B cell (primary cell): ENCODE measurements at regions not wholly inside any gene's neighbourhood (a gene's known extent, or its start where the extent isn't known, plus 50 kb on each side); places are given as distances from the start of the nearest gene placed in this dataset.

Experiments used
- ATAC-seq: fragments of 200-7000 bp; cut with Tn5 transposase; one replicate; pipeline ENCODE4 v1.10.0; 2021; ENCODE audit warnings: low read depth, mild to moderate bottlenecking, moderate number of reproducible peaks, moderate library complexity
- CTCF ChIA-PET: fragments of 350-600 bp; sonication (Branson Sonifier 250); formaldehyde crosslinking; loops from one replicate; lab custom pipeline; 2021; ENCODE audit warnings: antibody characterized with exemption, inconsistent platforms; lab: Charles Lee
- POLR2A ChIA-PET: fragments of 350-600 bp; sonication (Branson Sonifier 250); formaldehyde crosslinking; loops from one replicate; lab custom pipeline; 2021; ENCODE audit warnings: antibody characterized with exemption; lab: Charles Lee
- DNase-seq: peaks from one replicate; pipeline ENCODE4 v3.0.0; 2013
- H2AFZ ChIP-seq: 2 replicates; pipeline ENCODE4 v1.6.1; 2012; ENCODE audit warnings: mild to moderate bottlenecking, low read depth, low read length; ENCODE audit not compliant: insufficient read depth, poor library complexity, severe bottlenecking
- H3K27ac ChIP-seq, 2 donors: 1 replicate in 1 of 2; 2 replicates in 1 of 2; pipeline ENCODE4 v1.5.1; 2012 to 2013; ENCODE audit warnings: low read length in 2 of 2, mild to moderate bottlenecking in 2 of 2, moderate library complexity in 1 of 2
- H3K27me3 ChIP-seq, 4 experiments: fragments of 200-600 bp in 1 of 4; sonication (generic) in 1 of 4; replicated peaks in 1 of 4; 1 replicate in 2 of 4; 2 replicates in 2 of 4; pipeline versions ENCODE4 v1.6.1 to v1.7.0; 2013 to 2016; ENCODE audit warnings: low read length in 3 of 4, mild to moderate bottlenecking in 2 of 4, mixed read lengths in 1 of 4, moderate library complexity in 1 of 4; ENCODE audit not compliant: insufficient read depth in 4 of 4, control insufficient read depth in 3 of 4; ENCODE audit errors: control extremely low read depth in 1 of 4
- H3K36me3 ChIP-seq, 2 experiments: replicated peaks in 1 of 2; 1 replicate in 1 of 2; 2 replicates in 1 of 2; pipeline versions ENCODE4 v1.6.1 to v1.7.1; 2013; ENCODE audit warnings: low read length in 1 of 2; ENCODE audit not compliant: insufficient read depth in 2 of 2, control insufficient read depth in 1 of 2; ENCODE audit errors: control extremely low read depth in 1 of 2, extremely low read depth in 1 of 2
- H3K4me1 ChIP-seq, 2 donors: fragments of 200-600 bp in 1 of 2; sonication (generic) in 1 of 2; 1 replicate in 1 of 2; 2 replicates in 1 of 2; pipeline versions ENCODE4 v1.5.1 to v1.6.1; 2013 to 2017; ENCODE audit warnings: low read length in 2 of 2; ENCODE audit not compliant: control insufficient read depth in 2 of 2, insufficient read depth in 2 of 2
- H3K4me2 ChIP-seq: replicated peaks from 2 replicates; pipeline ENCODE3; 2012; ENCODE audit warnings: mild to moderate bottlenecking, low read depth, low read length; ENCODE audit not compliant: poor library complexity, severe bottlenecking
- H3K4me3 ChIP-seq, 5 experiments: fragments of 200-600 bp in 1 of 5; sonication (generic) in 1 of 5; 1 replicate in 3 of 5; 2 replicates in 2 of 5; pipeline versions ENCODE4 v1.5.1 to v1.7.0; 2011 to 2016; ENCODE audit warnings: low read length in 4 of 5, mild to moderate bottlenecking in 4 of 5, low read depth in 2 of 5, control low read depth in 1 of 5, moderate library complexity in 1 of 5; ENCODE audit not compliant: insufficient read depth in 1 of 5; ENCODE audit errors: control extremely low read depth in 1 of 5, extremely low read depth in 1 of 5
- H3K79me2 ChIP-seq: fragments of 200-600 bp; sonication (generic); one replicate; pipeline ENCODE4 v1.6.0; 2016; ENCODE audit warnings: low read length; ENCODE audit not compliant: control insufficient read depth, insufficient read depth
- H3K9ac ChIP-seq: fragments of 200-600 bp; sonication (generic); 2 replicates; pipeline ENCODE4 v1.6.1; 2017; ENCODE audit warnings: mild to moderate bottlenecking, low read length, moderate library complexity
- H3K9me3 ChIP-seq, 3 donors: one replicate each; pipeline versions ENCODE4 v1.6.1 to v1.7.1; 2013; ENCODE audit warnings: low read length in 2 of 3; ENCODE audit not compliant: control insufficient read depth in 2 of 3, insufficient read depth in 1 of 3; ENCODE audit errors: control extremely low read depth in 1 of 3
- H4K20me1 ChIP-seq: 2 replicates; pipeline ENCODE4 v1.6.0; 2012; ENCODE audit warnings: mild to moderate bottlenecking, low read length; ENCODE audit not compliant: insufficient read depth, control insufficient read depth, poor library complexity, severe bottlenecking
- H3K27ac Mint-ChIP-seq: one replicate; pipeline ENCODE4 v1.8.0; 2021; ENCODE audit warnings: mixed read lengths
- H3K27me3 Mint-ChIP-seq: one replicate; pipeline ENCODE4 v1.8.0; 2021; ENCODE audit warnings: mixed read lengths
- H3K4me1 Mint-ChIP-seq: one replicate; pipeline ENCODE4 v1.8.0; 2021; ENCODE audit warnings: mixed read lengths
- H3K4me3 Mint-ChIP-seq: one replicate; pipeline ENCODE4 v1.8.0; 2021; ENCODE audit warnings: mixed read lengths
- H3K9me3 Mint-ChIP-seq: one replicate; pipeline ENCODE4 v1.8.0; 2022; ENCODE audit warnings: mixed read lengths; ENCODE audit not compliant: insufficient read depth
- CTCF ChIP-seq: fragments of 200-600 bp; IDR thresholded peaks from one replicate; pipeline ENCODE4 v1.8.0; 2022; ENCODE audit warnings: antibody characterized with exemption, mild to moderate bottlenecking
- EZH2 ChIP-seq: IDR thresholded peaks from 2 replicates; pipeline ENCODE4 v1.6.1; 2012; ENCODE audit warnings: borderline replicate concordance, low read depth, mild to moderate bottlenecking, moderate library complexity, low read length; ENCODE audit not compliant: insufficient read depth, poor library complexity, severe bottlenecking
- WGBS: methylation state at CpG from one replicate; pipeline ENCODE4 v1.1.5; 2013; ENCODE audit warnings: missing lambda C conversion rate; ENCODE audit not compliant: insufficient coverage; 5-methylcytosine and 5-hydroxymethylcytosine counted together
- intact Hi-C: fragments of 100-400 bp; cut with micrococcal nuclease; formaldehyde crosslinking; loops from one replicate; pipeline ENCODE4 v1.10.0; 2022

GRCh38 chr6:147904416-147904815, 395.9 kb downstream of the SAMD5 start:
- Histone ChIP-seq H3K9ac (no peak overlapping the region), H3K36me3 (no peaks in the 10 kb centered on the region), H3K4me3 (no peak overlapping the region), H2AFZ (no peak overlapping the region), H4K20me1 (no peaks in the 10 kb centered on the region), H3K9me3 (peaks cover 0 to 2% (median 0%) of the 10 kb centered on the region in 3 donors), H3K4me2 (no peak overlapping the region), H3K79me2 (no peaks in the 10 kb centered on the region), H3K4me1 (no peaks in the 10 kb centered on the region), H3K27me3 (no peaks in the 10 kb centered on the region), H3K27ac (no peak overlapping the region)
- no peak for TF ChIP-seq CTCF
- TF ChIP-seq EZH2, result no peak
- H3K9me3 Mint-ChIP-seq, result no peaks in the 10 kb centered on the region
- intact Hi-C loops, result no loop called here
- ChIA-PET POLR2A (no interaction called here), CTCF (no interaction called here)
- no peaks in the 10 kb centered on the region for H3K4me1 Mint-ChIP-seq
- DNase-seq (no peak), ATAC-seq (no peak)
- WGBS, result 100% methylated on average over 2 of the region's 4 CpGs
- H3K4me3 Mint-ChIP-seq, result no peak overlapping the region
- no peaks in the 10 kb centered on the region for H3K27me3 Mint-ChIP-seq
- H3K27ac Mint-ChIP-seq, result no peak overlapping the region

- H3K9me3 Mint-ChIP-seq, result no peaks in the 10 kb centered on the region
- no peak overlapping the region for H2AFZ ChIP-seq
- no peak overlapping the region for H3K4me3 Mint-ChIP-seq
- no peak overlapping the region for H3K27ac ChIP-seq
- intact Hi-C loops, result no loop called here
- H3K9ac ChIP-seq, result no peak overlapping the region
- no peaks in the 10 kb centered on the region for H3K27me3 Mint-ChIP-seq
- no peaks in the 10 kb centered on the region for H3K36me3 ChIP-seq
- H3K4me1 Mint-ChIP-seq, result no peaks in the 10 kb centered on the region
- 75% methylated on average over 1 of the region's 3 CpGs for WGBS
- ChIA-PET CTCF (no interaction called here), POLR2A (no interaction called here)
- no peak overlapping the region for H3K4me3 ChIP-seq
- no peak overlapping the region for H3K27ac Mint-ChIP-seq
- TF ChIP-seq CTCF (no peak), EZH2 (no peak)
- H4K20me1 ChIP-seq, result no peaks in the 10 kb centered on the region
- DNase-seq, result no peak
- no peaks in the 10 kb centered on the region for H3K4me1 ChIP-seq
- no peaks in the 10 kb centered on the region for H3K79me2 ChIP-seq
- H3K4me2 ChIP-seq, result no peak overlapping the region
- no peak for ATAC-seq
- peaks cover 0 to 2% (median 0%) of the 10 kb centered on the region in 3 donors for H3K9me3 ChIP-seq
- no peaks in the 10 kb centered on the region for H3K27me3 ChIP-seq
These were observed 397.2 kb downstream of the SAMD5 start for GRCh38 chr6:147905711-147906110.
